Retinal pigment epithelial cell (primary cell): ENCODE measurements at regions not wholly inside any gene's neighbourhood (a gene's known extent, or its start where the extent isn't known, plus 50 kb on each side); places are given as distances from the start of the nearest gene placed in this dataset.

Experiments used
- DNase-seq: peaks from one replicate; pipeline ENCODE4 v3.0.0-alpha.2; 2010; ENCODE audit warnings: low read depth
- H3K4me3 ChIP-seq: 2 replicates; pipeline ENCODE4 v1.5.1; 2011; ENCODE audit warnings: mild to moderate bottlenecking, low read length, control low read depth, moderate library complexity
- TF ChIP-seq, protein P1 (sequence below): conservative IDR thresholded peaks from 2 replicates; pipeline ENCODE4 v1.5.1; 2011; ENCODE audit warnings: low read depth, low read length, control low read depth, inconsistent platforms

DNA sequence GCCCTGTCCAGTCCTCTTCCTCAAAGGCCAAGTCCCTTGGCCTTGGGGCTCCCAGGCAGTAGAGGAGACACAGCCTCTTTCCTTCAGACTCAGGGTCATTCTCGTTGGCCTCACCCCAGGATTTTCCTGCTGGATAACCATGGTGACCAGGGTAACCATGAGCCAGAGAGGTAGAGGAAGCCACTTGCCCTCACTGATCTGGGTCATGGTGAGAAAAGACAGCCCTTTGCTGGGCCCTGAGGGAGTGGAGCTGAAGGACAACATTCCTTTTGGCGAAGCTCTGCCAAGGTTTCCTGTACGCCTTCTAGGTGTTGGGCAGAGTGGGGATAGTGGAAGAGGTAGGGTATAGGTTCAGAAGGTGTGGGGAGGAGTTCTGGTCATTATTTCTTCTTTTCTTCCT lies 53.1 kb upstream of the WNT4 start:
- no peak overlapping the region for H3K4me3 ChIP-seq
- no peak for DNase-seq
- TF ChIP-seq, protein P1, sequence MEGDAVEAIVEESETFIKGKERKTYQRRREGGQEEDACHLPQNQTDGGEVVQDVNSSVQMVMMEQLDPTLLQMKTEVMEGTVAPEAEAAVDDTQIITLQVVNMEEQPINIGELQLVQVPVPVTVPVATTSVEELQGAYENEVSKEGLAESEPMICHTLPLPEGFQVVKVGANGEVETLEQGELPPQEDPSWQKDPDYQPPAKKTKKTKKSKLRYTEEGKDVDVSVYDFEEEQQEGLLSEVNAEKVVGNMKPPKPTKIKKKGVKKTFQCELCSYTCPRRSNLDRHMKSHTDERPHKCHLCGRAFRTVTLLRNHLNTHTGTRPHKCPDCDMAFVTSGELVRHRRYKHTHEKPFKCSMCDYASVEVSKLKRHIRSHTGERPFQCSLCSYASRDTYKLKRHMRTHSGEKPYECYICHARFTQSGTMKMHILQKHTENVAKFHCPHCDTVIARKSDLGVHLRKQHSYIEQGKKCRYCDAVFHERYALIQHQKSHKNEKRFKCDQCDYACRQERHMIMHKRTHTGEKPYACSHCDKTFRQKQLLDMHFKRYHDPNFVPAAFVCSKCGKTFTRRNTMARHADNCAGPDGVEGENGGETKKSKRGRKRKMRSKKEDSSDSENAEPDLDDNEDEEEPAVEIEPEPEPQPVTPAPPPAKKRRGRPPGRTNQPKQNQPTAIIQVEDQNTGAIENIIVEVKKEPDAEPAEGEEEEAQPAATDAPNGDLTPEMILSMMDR = no peak

DNA sequence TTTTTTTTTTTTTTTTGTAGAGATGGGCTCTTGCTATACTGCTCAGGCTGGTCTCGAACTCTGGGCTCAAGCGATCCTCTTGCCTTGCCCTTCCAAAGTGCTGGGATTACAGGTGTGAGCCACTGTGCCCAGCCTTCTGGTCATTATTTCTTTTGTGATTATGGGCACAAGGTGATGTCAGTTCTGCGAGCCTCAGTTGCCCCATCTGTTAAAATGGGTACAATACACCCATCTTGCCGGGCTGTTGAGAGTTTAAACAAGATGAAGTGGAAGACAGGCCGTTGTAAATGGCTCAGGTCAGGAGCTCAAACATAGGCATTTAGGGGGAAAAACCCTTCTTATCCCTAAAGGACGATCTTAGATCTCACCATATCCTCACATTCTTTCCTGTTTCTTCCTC lies 53.7 kb upstream of the WNT4 start:
- TF ChIP-seq, protein P1 = no peak
- DNase-seq = no peak
- no peak overlapping the region for H3K4me3 ChIP-seq

DNA sequence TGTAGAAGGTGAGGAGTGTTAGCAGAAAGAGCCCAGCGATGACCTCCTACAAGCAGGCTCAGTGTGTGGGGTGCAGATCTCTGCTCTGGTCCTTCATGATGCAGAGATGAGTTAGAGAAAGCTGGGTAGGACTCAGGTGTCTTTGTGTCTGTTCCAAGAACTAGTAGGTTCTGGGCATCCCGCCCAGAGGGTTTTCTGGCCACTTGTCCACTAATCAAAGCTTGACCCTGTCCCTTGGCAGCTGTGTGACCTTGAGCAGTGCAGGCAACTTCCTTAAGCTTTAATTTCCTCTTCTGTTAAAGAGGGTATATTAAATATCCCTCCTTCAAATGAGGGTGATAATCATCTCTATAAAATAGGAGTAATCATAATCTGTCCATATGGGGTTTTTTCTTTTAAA lies 54.7 kb upstream of the WNT4 start:
- no peak for DNase-seq
- TF ChIP-seq, protein P1 = no peak
- H3K4me3 ChIP-seq = no peak overlapping the region

DNA sequence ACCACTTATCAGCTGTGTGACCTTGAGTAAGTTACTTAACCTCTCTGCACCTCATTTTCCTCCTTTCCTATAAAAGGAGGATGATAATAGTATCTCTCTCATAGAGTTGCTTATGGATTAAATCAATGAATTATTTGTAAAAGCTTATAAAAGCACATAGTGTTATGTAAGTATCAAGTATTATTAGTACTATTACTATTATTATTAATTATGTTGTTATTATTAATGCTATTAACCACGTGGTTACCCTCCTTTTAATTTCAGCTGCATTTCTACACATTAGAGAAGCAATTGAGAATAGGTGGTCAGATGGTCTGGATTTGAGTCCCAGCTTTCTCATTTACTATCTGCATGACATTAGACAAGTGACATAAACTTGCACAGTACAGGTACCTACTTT lies 58.1 kb upstream of the WNT4 start:
- TF ChIP-seq, protein P1 = no peak
- DNase-seq = no peak
- no peak overlapping the region for H3K4me3 ChIP-seq

DNA sequence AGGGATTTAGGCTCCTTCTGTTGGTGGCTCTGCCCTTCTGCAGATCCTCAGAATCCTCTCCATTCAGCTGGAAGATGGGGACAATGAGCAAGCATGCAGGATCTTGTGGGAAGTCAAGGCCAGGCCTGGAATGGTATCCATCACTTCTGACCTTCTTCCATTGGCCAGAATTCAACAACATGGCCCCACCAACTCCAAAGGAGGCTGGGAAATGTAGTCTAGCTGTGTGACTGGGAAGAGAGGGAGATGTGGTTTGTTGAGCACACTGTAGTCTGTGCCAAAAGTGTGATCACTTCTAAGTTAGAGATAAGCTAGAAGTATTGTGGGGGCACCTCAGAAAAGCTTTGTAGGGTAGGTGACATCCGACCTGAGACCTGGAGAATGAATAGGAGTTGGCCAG lies 60.4 kb upstream of the WNT4 start:
- no peak for DNase-seq
- TF ChIP-seq, protein P1 = no peak
- no peak overlapping the region for H3K4me3 ChIP-seq

DNA sequence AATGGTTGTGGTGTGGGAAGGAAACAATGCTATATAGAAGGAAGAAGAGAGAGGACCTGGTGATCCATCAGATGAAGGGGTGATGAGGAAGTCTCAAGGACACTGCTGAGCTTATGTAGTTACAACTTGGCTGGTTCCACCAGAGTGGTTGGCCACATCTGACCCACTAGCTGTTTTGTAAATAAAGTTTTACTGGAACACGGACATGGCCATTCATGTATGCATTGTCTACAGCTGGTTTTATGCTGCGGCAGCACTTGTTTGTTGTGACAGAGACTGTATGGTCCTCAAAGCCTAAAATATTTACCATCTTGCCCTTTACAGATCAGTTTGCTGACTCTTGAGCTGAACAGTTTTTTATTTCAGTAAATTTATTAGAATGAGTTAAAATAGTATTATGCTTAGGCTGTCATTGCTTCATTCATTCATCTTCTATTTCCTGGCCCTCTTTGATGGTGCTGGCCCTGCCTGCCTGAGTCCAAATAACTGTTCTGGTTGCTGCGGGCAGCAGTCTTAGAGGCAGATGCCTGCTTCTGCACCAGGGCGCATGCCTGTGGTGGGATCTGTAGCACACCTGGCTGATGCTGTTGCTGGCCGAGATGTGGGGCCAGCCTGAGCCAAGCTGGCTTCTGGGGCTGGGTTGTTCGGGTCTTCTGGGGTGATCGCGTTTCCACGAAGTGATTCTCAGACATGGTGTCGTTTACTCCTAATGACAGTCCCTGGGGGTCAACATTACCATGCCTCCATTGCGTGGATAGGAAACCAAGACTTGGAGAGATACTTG lies 61.4 kb upstream of the WNT4 start:
- no peak overlapping the region for H3K4me3 ChIP-seq
- TF ChIP-seq, protein P1 = no peak
- DNase-seq = no peak
